GM06990 (cell line): ENCODE measurements at regions not wholly inside any gene's neighbourhood (a gene's known extent, or its start where the extent isn't known, plus 50 kb on each side); places are given as distances from the start of the nearest gene placed in this dataset.

Experiments used
- DNase-seq: peaks from one replicate; pipeline ENCODE4 v3.0.0-alpha.2; 2011; ENCODE audit not compliant: insufficient read length; ENCODE audit errors: extremely low read depth
- H3K27me3 ChIP-seq: replicated peaks from 2 replicates; pipeline ENCODE4 v1.6.0; 2011; ENCODE audit warnings: low read length; ENCODE audit not compliant: control insufficient read depth, insufficient read depth
- H3K36me3 ChIP-seq: 2 replicates; pipeline ENCODE4 v1.5.1; 2011; ENCODE audit warnings: low read length; ENCODE audit not compliant: control insufficient read depth, insufficient read depth
- H3K4me3 ChIP-seq: replicated peaks from 2 replicates; pipeline ENCODE4 v1.5.1; 2011; ENCODE audit warnings: low read depth, mild to moderate bottlenecking, control low read depth, low read length
- TF ChIP-seq, protein P1 (sequence below): IDR thresholded peaks from 2 replicates; pipeline ENCODE4 v1.5.1; 2011; ENCODE audit warnings: low read length, control low read depth, mild to moderate bottlenecking, inconsistent platforms; ENCODE audit not compliant: insufficient read depth, poor library complexity, severe bottlenecking

DNA sequence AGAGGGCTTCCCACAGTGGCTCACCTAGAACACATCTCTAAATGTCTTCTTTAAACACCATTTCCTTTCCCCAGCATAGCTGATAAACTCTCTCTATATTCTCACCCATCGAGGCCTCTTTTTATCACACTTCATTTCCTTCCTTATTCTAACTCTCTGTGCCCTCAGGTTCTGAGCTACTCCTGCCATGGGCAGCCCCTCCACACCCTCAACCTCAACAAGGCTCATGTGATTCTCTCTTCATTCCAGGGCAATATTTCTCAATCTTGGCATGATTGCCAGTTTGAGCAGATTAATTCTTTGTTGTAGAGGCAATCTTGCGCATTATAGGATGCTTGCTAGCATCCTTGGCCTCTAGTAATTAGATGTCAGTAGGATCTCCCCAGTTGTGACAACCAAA, 999.1 kb downstream of the TSN start:
- H3K36me3 ChIP-seq: no peaks in the 10 kb centered on the region
- TF ChIP-seq, protein P1, sequence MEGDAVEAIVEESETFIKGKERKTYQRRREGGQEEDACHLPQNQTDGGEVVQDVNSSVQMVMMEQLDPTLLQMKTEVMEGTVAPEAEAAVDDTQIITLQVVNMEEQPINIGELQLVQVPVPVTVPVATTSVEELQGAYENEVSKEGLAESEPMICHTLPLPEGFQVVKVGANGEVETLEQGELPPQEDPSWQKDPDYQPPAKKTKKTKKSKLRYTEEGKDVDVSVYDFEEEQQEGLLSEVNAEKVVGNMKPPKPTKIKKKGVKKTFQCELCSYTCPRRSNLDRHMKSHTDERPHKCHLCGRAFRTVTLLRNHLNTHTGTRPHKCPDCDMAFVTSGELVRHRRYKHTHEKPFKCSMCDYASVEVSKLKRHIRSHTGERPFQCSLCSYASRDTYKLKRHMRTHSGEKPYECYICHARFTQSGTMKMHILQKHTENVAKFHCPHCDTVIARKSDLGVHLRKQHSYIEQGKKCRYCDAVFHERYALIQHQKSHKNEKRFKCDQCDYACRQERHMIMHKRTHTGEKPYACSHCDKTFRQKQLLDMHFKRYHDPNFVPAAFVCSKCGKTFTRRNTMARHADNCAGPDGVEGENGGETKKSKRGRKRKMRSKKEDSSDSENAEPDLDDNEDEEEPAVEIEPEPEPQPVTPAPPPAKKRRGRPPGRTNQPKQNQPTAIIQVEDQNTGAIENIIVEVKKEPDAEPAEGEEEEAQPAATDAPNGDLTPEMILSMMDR: no peak
- H3K27me3 ChIP-seq: no peaks in the 10 kb centered on the region
- no peak overlapping the region for H3K4me3 ChIP-seq
- DNase-seq: no peak

DNA sequence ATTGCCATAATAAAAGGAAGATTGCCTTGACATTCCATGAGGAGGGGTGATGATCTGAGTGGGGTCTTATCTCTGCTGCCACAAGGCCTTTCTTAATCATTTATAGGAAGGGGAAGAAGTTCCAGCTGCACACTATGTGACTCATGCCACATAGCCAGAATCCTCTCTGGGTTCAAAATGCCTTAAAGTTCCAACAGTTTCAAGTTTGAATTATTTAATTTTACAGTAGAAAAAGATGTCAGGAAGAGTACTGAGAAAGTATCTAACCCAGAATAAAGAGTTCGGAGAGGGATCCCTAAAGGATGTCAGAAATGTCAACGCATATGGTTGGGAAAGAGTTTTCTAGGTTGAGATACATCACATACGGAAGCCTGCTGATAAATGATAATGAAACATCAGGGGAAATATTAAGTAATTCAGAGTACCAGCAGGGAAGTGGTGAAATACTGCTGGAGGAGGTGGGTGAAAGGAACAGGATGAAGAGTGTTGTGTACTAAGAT, 999.9 kb downstream of the TSN start:
- Histone ChIP-seq H3K36me3 (no peaks in the 10 kb centered on the region), H3K27me3 (no peaks in the 10 kb centered on the region), H3K4me3 (no peak overlapping the region)
- TF ChIP-seq, protein P1: no peak
- no peak for DNase-seq

DNA sequence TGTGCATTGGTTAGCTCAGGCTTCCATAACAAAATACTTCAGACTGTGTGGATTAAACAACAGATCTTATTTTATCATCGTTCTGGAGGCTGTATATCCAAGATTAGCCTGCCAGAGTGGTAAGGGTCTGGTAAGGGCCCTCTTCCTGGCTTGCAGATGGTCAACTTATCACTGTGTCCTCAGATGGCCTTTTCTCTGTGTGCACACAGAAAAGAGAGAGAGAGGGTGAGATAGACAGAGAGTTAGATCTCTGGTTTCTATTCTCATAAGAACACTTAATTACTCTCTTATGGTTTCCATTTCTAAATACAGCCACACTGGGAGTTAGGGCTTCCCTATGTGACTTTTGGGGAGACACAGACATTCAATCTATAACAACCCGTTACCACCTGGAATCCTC, 1003.5 kb downstream of the TSN start:
- no peak for DNase-seq
- H3K36me3 ChIP-seq: no peaks in the 10 kb centered on the region

DNA sequence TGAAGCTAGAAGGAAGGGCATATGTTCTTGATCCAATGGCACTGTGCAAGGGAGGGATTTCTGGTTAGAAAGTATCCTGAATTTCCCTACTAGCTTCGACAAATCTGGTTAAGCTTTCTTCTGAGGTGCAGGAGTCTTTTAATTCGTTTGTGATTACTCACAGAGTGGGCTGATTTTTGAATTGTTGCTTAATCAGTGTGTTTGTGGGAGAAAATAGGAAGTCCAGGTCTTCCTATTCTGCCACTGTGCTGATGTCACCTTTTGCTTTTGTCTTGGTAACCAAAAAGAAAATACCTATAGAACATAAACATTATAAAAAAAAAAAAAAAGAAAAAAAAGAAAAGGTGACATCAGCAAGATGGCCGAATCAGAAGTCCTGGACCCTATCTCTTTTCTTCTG, 1008.6 kb downstream of the TSN start:
- Histone ChIP-seq H3K4me3 (no peak overlapping the region), H3K27me3 (no peaks in the 10 kb centered on the region), H3K36me3 (no peaks in the 10 kb centered on the region)
- TF ChIP-seq, protein P1: no peak
- no peak for DNase-seq

More for the DNA sequence above, 1003.5 kb downstream of the TSN start:
- Histone ChIP-seq H3K27me3 (no peaks in the 10 kb centered on the region), H3K4me3 (no peak overlapping the region)
- TF ChIP-seq, protein P1: no peak

DNA sequence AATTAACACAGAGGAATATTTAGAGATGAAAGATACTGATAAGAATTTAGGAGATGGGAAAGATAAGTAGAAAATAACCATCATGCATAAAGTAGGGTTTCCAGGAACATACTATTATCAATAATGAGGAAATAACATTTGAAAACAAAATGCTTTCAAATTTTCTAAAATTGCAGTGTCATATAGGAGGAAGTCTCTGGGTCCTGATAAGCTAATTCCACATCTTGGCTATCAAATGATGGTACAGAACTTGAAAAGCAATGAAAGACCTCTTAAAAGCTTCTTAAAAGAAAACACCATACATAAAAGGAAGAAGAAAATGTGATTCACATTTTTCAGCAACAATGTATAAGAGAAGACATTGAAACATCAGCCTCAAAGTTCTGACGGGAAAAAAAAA, 1024.8 kb downstream of the TSN start:
- DNase-seq: no peak
- TF ChIP-seq, protein P1: no peak

DNA sequence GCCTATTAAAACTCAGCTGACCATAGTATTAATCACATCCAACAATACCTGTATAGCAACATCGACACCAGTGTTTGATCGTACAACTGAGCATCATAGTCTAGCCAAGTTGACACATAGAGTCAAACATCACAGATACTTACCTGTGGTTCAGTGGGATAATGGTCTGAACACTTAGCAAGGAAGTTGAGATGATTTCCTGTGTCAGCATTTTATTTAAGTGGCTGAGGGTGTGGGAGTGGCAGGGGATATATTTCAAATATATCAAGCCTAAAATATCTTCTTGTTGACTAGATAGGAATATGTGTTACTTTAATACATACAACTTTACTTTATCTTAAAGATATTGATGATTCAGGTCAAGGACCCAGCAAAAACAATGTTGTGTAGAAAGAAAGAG, 1038.6 kb downstream of the TSN start:
- TF ChIP-seq, protein P1: no peak
- DNase-seq: no peak
- H3K27me3 ChIP-seq: no peaks in the 10 kb centered on the region

More for the DNA sequence above, 1024.8 kb downstream of the TSN start:
- no peaks in the 10 kb centered on the region for H3K27me3 ChIP-seq
- no peaks in the 10 kb centered on the region for H3K36me3 ChIP-seq
- no peak overlapping the region for H3K4me3 ChIP-seq

More for the DNA sequence above, 1038.6 kb downstream of the TSN start:
- Histone ChIP-seq H3K4me3 (no peak overlapping the region), H3K36me3 (no peaks in the 10 kb centered on the region)
